ENCODE measurements at regions not wholly inside any gene's neighbourhood (a gene's known extent, or its start where the extent isn't known, plus 50 kb on each side); places are given as distances from the start of the nearest gene placed in this dataset.

DNA sequence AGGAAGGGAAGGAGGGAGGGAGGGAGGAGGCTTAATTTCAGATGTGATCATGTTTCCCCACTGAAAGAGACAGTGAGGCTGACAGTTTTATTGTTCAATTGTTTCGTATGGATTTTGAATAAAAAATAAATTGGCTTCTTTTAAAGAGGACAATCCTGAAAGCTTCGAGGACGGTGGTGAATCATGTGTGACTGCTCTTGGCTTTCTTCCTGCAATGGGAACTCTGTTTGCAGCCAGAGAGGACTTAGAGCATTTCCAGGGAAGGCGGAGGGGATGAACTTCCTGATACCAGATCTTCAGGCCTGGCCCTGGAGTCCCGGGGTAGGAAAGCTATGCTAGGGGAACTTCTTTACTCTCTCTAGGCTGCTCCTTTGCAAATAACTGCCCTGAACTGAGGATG lies 72.8 kb upstream of the C16orf82 start:
- no peak for DNase-seq (ENCODE audit: low read depth)
- TF ChIP-seq, protein P1, sequence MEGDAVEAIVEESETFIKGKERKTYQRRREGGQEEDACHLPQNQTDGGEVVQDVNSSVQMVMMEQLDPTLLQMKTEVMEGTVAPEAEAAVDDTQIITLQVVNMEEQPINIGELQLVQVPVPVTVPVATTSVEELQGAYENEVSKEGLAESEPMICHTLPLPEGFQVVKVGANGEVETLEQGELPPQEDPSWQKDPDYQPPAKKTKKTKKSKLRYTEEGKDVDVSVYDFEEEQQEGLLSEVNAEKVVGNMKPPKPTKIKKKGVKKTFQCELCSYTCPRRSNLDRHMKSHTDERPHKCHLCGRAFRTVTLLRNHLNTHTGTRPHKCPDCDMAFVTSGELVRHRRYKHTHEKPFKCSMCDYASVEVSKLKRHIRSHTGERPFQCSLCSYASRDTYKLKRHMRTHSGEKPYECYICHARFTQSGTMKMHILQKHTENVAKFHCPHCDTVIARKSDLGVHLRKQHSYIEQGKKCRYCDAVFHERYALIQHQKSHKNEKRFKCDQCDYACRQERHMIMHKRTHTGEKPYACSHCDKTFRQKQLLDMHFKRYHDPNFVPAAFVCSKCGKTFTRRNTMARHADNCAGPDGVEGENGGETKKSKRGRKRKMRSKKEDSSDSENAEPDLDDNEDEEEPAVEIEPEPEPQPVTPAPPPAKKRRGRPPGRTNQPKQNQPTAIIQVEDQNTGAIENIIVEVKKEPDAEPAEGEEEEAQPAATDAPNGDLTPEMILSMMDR (IDR thresholded peaks at IDR 0.05; ENCODE audit: control insufficient read depth, insufficient read depth, low read depth, low read length, missing control alignments): no peak
- no peak overlapping the region for H3K4me3 ChIP-seq (ENCODE audit: control insufficient read depth, low read depth, low read length)

DNA sequence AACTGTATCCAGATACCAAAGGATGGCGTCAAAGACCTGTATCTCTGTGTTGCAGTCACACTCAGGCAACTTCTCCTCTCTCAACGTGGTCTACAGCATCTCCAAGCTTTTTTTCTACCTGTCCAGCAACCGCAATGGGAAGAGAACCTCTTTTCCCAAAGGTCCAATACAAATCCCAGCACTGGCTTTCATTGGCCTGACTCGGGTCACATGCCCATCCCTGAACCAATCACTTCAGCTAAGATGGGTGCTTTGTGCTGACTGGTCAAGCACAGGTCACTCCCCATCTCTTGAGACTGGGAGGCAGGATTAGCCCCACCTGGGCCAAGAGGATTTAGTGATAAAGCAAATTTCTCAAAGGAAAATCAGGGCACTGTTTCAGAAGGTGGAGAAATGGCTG lies 71.2 kb upstream of the C16orf82 start:
- DNase-seq (ENCODE audit: low read depth): no peak
- no peak overlapping the region for H3K4me3 ChIP-seq (ENCODE audit: control insufficient read depth, low read depth, low read length)

DNA sequence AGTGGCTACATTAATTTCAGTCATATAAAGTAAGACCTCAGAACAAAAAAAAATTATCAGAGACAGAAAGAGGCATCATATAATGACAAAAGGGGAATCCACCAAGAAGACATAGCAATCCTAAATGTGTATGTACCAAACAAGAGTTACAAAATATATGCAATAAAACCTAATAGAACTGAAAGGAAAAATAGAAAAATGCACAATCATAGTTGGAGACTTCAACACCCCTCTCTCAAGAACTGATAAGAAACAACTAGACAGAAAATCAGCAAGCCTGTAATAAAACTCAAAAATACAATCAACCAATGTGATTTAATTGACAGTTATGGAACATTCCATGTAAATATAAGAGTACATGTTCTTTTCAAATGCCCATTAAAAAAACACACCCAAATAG lies 61.3 kb upstream of the C16orf82 start:
- TF ChIP-seq, protein P1 (IDR thresholded peaks at IDR 0.05; ENCODE audit: control insufficient read depth, insufficient read depth, low read depth, low read length, missing control alignments): no peak
- no peak overlapping the region for H3K4me3 ChIP-seq (ENCODE audit: control insufficient read depth, low read depth, low read length)
- no peak for DNase-seq (ENCODE audit: low read depth)

More for the DNA sequence above, 71.2 kb upstream of the C16orf82 start:
- TF ChIP-seq, protein P1 (IDR thresholded peaks at IDR 0.05; ENCODE audit: control insufficient read depth, insufficient read depth, low read depth, low read length, missing control alignments): no peak

All from AG09309 (cell line).